Osteoblast (primary cell): ENCODE measurements at regions not wholly inside any gene's neighbourhood (a gene's known extent, or its start where the extent isn't known, plus 50 kb on each side); places are given as distances from the start of the nearest gene placed in this dataset.

Experiments
- DNase-seq: peaks from one replicate; pipeline ENCODE4 v3.0.0; 2011; ENCODE audit warnings: low spot score, mixed read lengths; ENCODE audit not compliant: insufficient read length; ENCODE audit errors: missing footprints
- H2AFZ ChIP-seq: 2 replicates; pipeline ENCODE4 v1.6.0; 2011; ENCODE audit warnings: mild to moderate bottlenecking, low read length
- H3K27ac ChIP-seq: 2 replicates; pipeline ENCODE4 v1.5.1; 2011; ENCODE audit warnings: mild to moderate bottlenecking, low read depth, low read length, moderate library complexity
- H3K27me3 ChIP-seq: 2 replicates; pipeline ENCODE4 v1.6.0; 2012; ENCODE audit warnings: mild to moderate bottlenecking, control low read depth, inconsistent platforms, low read length, moderate library complexity; ENCODE audit not compliant: insufficient read depth
- H3K36me3 ChIP-seq: 2 replicates; pipeline ENCODE4 v1.5.1; 2011; ENCODE audit warnings: mild to moderate bottlenecking, low read length, control low read depth, moderate library complexity; ENCODE audit not compliant: insufficient read depth
- H3K4me1 ChIP-seq: 2 replicates; pipeline ENCODE4 v1.5.1; 2011; ENCODE audit warnings: mild to moderate bottlenecking, low read length, control low read depth, moderate library complexity; ENCODE audit not compliant: insufficient read depth
- H3K4me2 ChIP-seq: 2 replicates; pipeline ENCODE4 v1.6.0; 2011; ENCODE audit warnings: mild to moderate bottlenecking, low read length; ENCODE audit not compliant: insufficient read depth
- H3K4me3 ChIP-seq: fragments of 200-600 bp; sonication (generic); 3 replicates; pipeline ENCODE4 v1.5.1; 2012; ENCODE audit warnings: mild to moderate bottlenecking, low read length, inconsistent platforms; ENCODE audit not compliant: insufficient read depth
- H3K79me2 ChIP-seq: 2 replicates; pipeline ENCODE4 v1.6.0; 2012; ENCODE audit warnings: mild to moderate bottlenecking, low read length, control low read depth, inconsistent platforms; ENCODE audit not compliant: insufficient read depth
- H3K9me3 ChIP-seq: 2 replicates; pipeline ENCODE4 v1.5.1; 2011; ENCODE audit warnings: low read depth, low read length, control low read depth
- H4K20me1 ChIP-seq: 2 replicates; pipeline ENCODE4 v1.6.0; 2012; ENCODE audit warnings: mild to moderate bottlenecking, low read length, control low read depth; ENCODE audit not compliant: insufficient read depth
- CTCF ChIP-seq: IDR thresholded peaks from 2 replicates; pipeline ENCODE4 v1.5.1; 2011; ENCODE audit warnings: mild to moderate bottlenecking, low read depth, low read length, moderate library complexity; ENCODE audit errors: extremely low read depth

- no peak for DNase-seq
- Histone ChIP-seq H3K79me2 (no peaks in the 10 kb centered on the region), H3K9me3 (no peaks in the 10 kb centered on the region), H3K4me1 (no peaks in the 10 kb centered on the region), H2AFZ (no peak overlapping the region), H3K27ac (no peak overlapping the region), H3K27me3 (no peaks in the 10 kb centered on the region), H4K20me1 (no peaks in the 10 kb centered on the region), H3K36me3 (no peaks in the 10 kb centered on the region), H3K4me3 (no peak overlapping the region), H3K4me2 (no peak overlapping the region)
- no peak for TF ChIP-seq CTCF
Measured at GRCh38 chr6:160912411-160912810, 79.2 kb upstream of the MAP3K4 start.

- no peak overlapping the region for H3K27ac ChIP-seq
- no peak overlapping the region for H3K4me3 ChIP-seq
- H3K27me3 ChIP-seq = no peaks in the 10 kb centered on the region
- no peaks in the 10 kb centered on the region for H4K20me1 ChIP-seq
- no peak overlapping the region for H3K4me2 ChIP-seq
- H3K9me3 ChIP-seq = no peaks in the 10 kb centered on the region
- no peaks in the 10 kb centered on the region for H3K36me3 ChIP-seq
- no peak for TF ChIP-seq CTCF
- no peaks in the 10 kb centered on the region for H3K79me2 ChIP-seq
- no peak overlapping the region for H2AFZ ChIP-seq
- no peak for DNase-seq
- H3K4me1 ChIP-seq = peaks cover 13% of the 10 kb centered on the region
Measured at GRCh38 chr6:160917572-160917971, 74.0 kb upstream of the MAP3K4 start.

GRCh38 chr6:160919723-160920440 lies 71.7 kb upstream of the MAP3K4 start:
- no peaks in the 10 kb centered on the region for H4K20me1 ChIP-seq
- peaks cover 13% of the 10 kb centered on the region for H3K4me1 ChIP-seq
- H3K4me2 ChIP-seq = peak overlapping the region; percentile 32
- H3K27ac ChIP-seq = peak overlapping the region; percentile 50
- no peak for TF ChIP-seq CTCF
- peak; percentile 90 for DNase-seq
- no peak overlapping the region for H3K4me3 ChIP-seq
- peak overlapping the region; percentile 8 for H2AFZ ChIP-seq
- no peaks in the 10 kb centered on the region for H3K9me3 ChIP-seq
- no peaks in the 10 kb centered on the region for H3K79me2 ChIP-seq
- H3K36me3 ChIP-seq = no peaks in the 10 kb centered on the region
- H3K27me3 ChIP-seq = no peaks in the 10 kb centered on the region

- TF ChIP-seq CTCF = no peak
- H3K4me1 ChIP-seq = peaks cover 13% of the 10 kb centered on the region
Measured at GRCh38 chr6:160921095-160921494, 70.5 kb upstream of the MAP3K4 start.

More at GRCh38 chr6:160921095-160921494, 70.5 kb upstream of the MAP3K4 start:
- no peak overlapping the region for H3K4me3 ChIP-seq
- no peak overlapping the region for H3K27ac ChIP-seq
- no peaks in the 10 kb centered on the region for H3K27me3 ChIP-seq
- no peaks in the 10 kb centered on the region for H3K9me3 ChIP-seq
- H3K36me3 ChIP-seq = no peaks in the 10 kb centered on the region
- H3K4me2 ChIP-seq = no peak overlapping the region
- no peaks in the 10 kb centered on the region for H4K20me1 ChIP-seq
- no peaks in the 10 kb centered on the region for H3K79me2 ChIP-seq
- no peak overlapping the region for H2AFZ ChIP-seq
- DNase-seq = no peak
